ENCODE measurements at regions not wholly inside any gene's neighbourhood (a gene's known extent, or its start where the extent isn't known, plus 50 kb on each side); places are given as distances from the start of the nearest gene placed in this dataset.

GRCh38 chr7:81526971-81527370, 242.9 kb downstream of the HGF start:
- TF ChIP-seq CTCF (IDR thresholded peaks at IDR 0.05; ENCODE audit: unreplicated experiment) = no peak

GRCh38 chr7:81525841-81526240, 244.0 kb downstream of the HGF start:
- BruUV-seq (replicated peaks) = no TSS peak
- no peak overlapping the region for H3K4me3 Mint-ChIP-seq (ENCODE audit: low read depth, unreplicated experiment)
- no peak for TF ChIP-seq CTCF (IDR thresholded peaks at IDR 0.05; ENCODE audit: unreplicated experiment)
- no peaks in the 10 kb centered on the region for H3K4me1 Mint-ChIP-seq (ENCODE audit: low read depth, unreplicated experiment)
- H3K27me3 Mint-ChIP-seq (ENCODE audit: unreplicated experiment) = no peaks in the 10 kb centered on the region
- CTCF ChIA-PET = no interaction called here
- no peak overlapping the region for H3K27ac Mint-ChIP-seq (ENCODE audit: unreplicated experiment)
- H3K36me3 Mint-ChIP-seq (ENCODE audit: insufficient read depth, unreplicated experiment) = no peaks in the 10 kb centered on the region
- no peaks in the 10 kb centered on the region for H3K9me3 Mint-ChIP-seq (ENCODE audit: low read depth, unreplicated experiment)
- intact Hi-C loops (cut with micrococcal nuclease; ENCODE audit: unreplicated experiment) = no loop called here
- no peak for DNase-seq

More at GRCh38 chr7:81526971-81527370, 242.9 kb downstream of the HGF start:
- H3K4me3 Mint-ChIP-seq (ENCODE audit: low read depth, unreplicated experiment) = no peak overlapping the region
- H3K4me1 Mint-ChIP-seq (ENCODE audit: low read depth, unreplicated experiment) = no peaks in the 10 kb centered on the region
- no peak for DNase-seq
- intact Hi-C loops (cut with micrococcal nuclease; ENCODE audit: unreplicated experiment) = no loop called here
- CTCF ChIA-PET = no interaction called here
- no peak overlapping the region for H3K27ac Mint-ChIP-seq (ENCODE audit: unreplicated experiment)
- no TSS peak for BruUV-seq (replicated peaks)
- no peaks in the 10 kb centered on the region for H3K9me3 Mint-ChIP-seq (ENCODE audit: low read depth, unreplicated experiment)
- no peaks in the 10 kb centered on the region for H3K27me3 Mint-ChIP-seq (ENCODE audit: unreplicated experiment)
- H3K36me3 Mint-ChIP-seq (ENCODE audit: insufficient read depth, unreplicated experiment) = no peaks in the 10 kb centered on the region

GRCh38 chr7:81519886-81520285, 250.0 kb downstream of the HGF start:
- intact Hi-C loops (cut with micrococcal nuclease; ENCODE audit: unreplicated experiment) = no loop called here
- H3K27me3 Mint-ChIP-seq (ENCODE audit: unreplicated experiment) = no peaks in the 10 kb centered on the region
- no peak overlapping the region for H3K4me3 Mint-ChIP-seq (ENCODE audit: low read depth, unreplicated experiment)
- no peaks in the 10 kb centered on the region for H3K36me3 Mint-ChIP-seq (ENCODE audit: insufficient read depth, unreplicated experiment)
- H3K4me1 Mint-ChIP-seq (ENCODE audit: low read depth, unreplicated experiment) = no peaks in the 10 kb centered on the region
- no peak for DNase-seq
- H3K27ac Mint-ChIP-seq (ENCODE audit: unreplicated experiment) = no peak overlapping the region
- CTCF ChIA-PET = interaction anchor here (0.9 kb wide), 1 partner anchor 139 kb away, joined by 3 read pairs; no protein-coding TSS in a partner anchor
- H3K9me3 Mint-ChIP-seq (ENCODE audit: low read depth, unreplicated experiment) = no peaks in the 10 kb centered on the region
- no TSS peak for BruUV-seq (replicated peaks)
- no peak for TF ChIP-seq CTCF (IDR thresholded peaks at IDR 0.05; ENCODE audit: unreplicated experiment)

- TF ChIP-seq CTCF (IDR thresholded peaks at IDR 0.05; ENCODE audit: unreplicated experiment) = no peak
- H3K27me3 Mint-ChIP-seq (ENCODE audit: unreplicated experiment) = no peaks in the 10 kb centered on the region
- no peaks in the 10 kb centered on the region for H3K9me3 Mint-ChIP-seq (ENCODE audit: low read depth, unreplicated experiment)
- no TSS peak for BruUV-seq (replicated peaks)
- intact Hi-C loops (cut with micrococcal nuclease; ENCODE audit: unreplicated experiment) = no loop called here
- CTCF ChIA-PET = no interaction called here
- no peaks in the 10 kb centered on the region for H3K36me3 Mint-ChIP-seq (ENCODE audit: insufficient read depth, unreplicated experiment)
- no peak overlapping the region for H3K27ac Mint-ChIP-seq (ENCODE audit: unreplicated experiment)
- H3K4me1 Mint-ChIP-seq (ENCODE audit: low read depth, unreplicated experiment) = no peaks in the 10 kb centered on the region
- DNase-seq = no peak
- H3K4me3 Mint-ChIP-seq (ENCODE audit: low read depth, unreplicated experiment) = no peak overlapping the region
Observed at GRCh38 chr7:81516898-81517297, 252.9 kb downstream of the HGF start.

All from Calu3 (cell line).